Suprapubic skin (tissue), 4 donors: ENCODE measurements at regions not wholly inside any gene's neighbourhood (a gene's known extent, or its start where the extent isn't known, plus 50 kb on each side); places are given as distances from the start of the nearest gene placed in this dataset.
A peak's percentile ranks its signal among the peaks of the same experiment; 100 is the strongest.
"Not testable (repeated sequence)": the region's sequence is repeated elsewhere in the genome, so short reads cannot be mapped to it uniquely, and the experiment has no call there.

Source experiments
- DNase-seq, 2 donors: peaks; one replicate each; pipeline ENCODE4 v3.0.0-alpha.2; 2019; ENCODE audit warnings: low spot score in 2 of 2
- H3K27ac ChIP-seq: fragments of 200-600 bp; sonication (generic); one replicate; pipeline ENCODE4 v1.5.1; 2019
- H3K27me3 ChIP-seq: fragments of 200-600 bp; sonication (generic); one replicate; pipeline ENCODE4 v1.5.1; 2019
- H3K36me3 ChIP-seq: fragments of 200-600 bp; sonication (generic); one replicate; pipeline ENCODE4 v1.5.1; 2019
- H3K4me1 ChIP-seq: fragments of 200-600 bp; sonication (generic); one replicate; pipeline ENCODE4 v1.5.1; 2019
- H3K4me3 ChIP-seq: fragments of 200-600 bp; sonication (generic); one replicate; pipeline ENCODE4 v1.5.1; 2019; ENCODE audit warnings: mild to moderate bottlenecking
- H3K9me3 ChIP-seq: fragments of 200-600 bp; sonication (generic); one replicate; pipeline ENCODE4 v1.5.1; 2019
- EP300 ChIP-seq: sonication (generic); formaldehyde crosslinking; IDR thresholded peaks from one replicate; pipeline ENCODE4 v1.6.1; 2017; ENCODE audit warnings: antibody characterized with exemption
- POLR2A ChIP-seq, 2 donors: fragments of 450-650 bp; IDR thresholded peaks; one replicate each; pipeline ENCODE4 v1.6.1; 2017; ENCODE audit warnings: antibody characterized with exemption in 2 of 2, mild to moderate bottlenecking in 2 of 2, moderate library complexity in 2 of 2
- POLR2AphosphoS5 ChIP-seq, 3 donors: sonication (generic); formaldehyde crosslinking; IDR thresholded peaks; one replicate each; pipeline ENCODE4 v1.6.1; 2017; ENCODE audit warnings: antibody characterized with exemption in 3 of 3
- WGBS: methylation state at CpG from one replicate; pipeline ENCODE4 v1.1.5; 2018; 5-methylcytosine and 5-hydroxymethylcytosine counted together
- TF ChIP-seq, protein P1 (sequence below), 2 donors: fragments of 200-600 bp in 1 of 2; fragments of 450-650 bp in 1 of 2; sonication (generic) in 1 of 2; IDR thresholded peaks; one replicate each; pipeline ENCODE4 v1.5.1; 2016 to 2019; ENCODE audit warnings: antibody characterized with exemption in 2 of 2, mild to moderate bottlenecking in 1 of 2, moderate library complexity in 1 of 2

GRCh38 chr3:187889601-187890404 is 144.5 kb upstream of the BCL6 start:
- no peaks in the 10 kb centered on the region for H3K27me3 ChIP-seq
- H3K27ac ChIP-seq: no peak overlapping the region

GRCh38 chr3:187890405-187890752 is 145.1 kb upstream of the BCL6 start:
- peaks cover 16% of the 10 kb centered on the region for H3K4me1 ChIP-seq
- not testable (repeated sequence) for H3K9me3 ChIP-seq, H3K4me3 ChIP-seq, H3K27me3 ChIP-seq, DNase-seq, H3K36me3 ChIP-seq, H3K27ac ChIP-seq
- WGBS: 96% methylated on average over 15 of the region's 15 CpGs

More at GRCh38 chr3:187889601-187890404, 144.5 kb upstream of the BCL6 start:
- TF ChIP-seq EP300 (no peak), POLR2A (IDR thresholded peaks at IDR 0.05) (no peak), POLR2AphosphoS5 (IDR thresholded peaks at IDR 0.05) (peak in 1 of 3 donors; percentile 7)
- TF ChIP-seq, protein P1, sequence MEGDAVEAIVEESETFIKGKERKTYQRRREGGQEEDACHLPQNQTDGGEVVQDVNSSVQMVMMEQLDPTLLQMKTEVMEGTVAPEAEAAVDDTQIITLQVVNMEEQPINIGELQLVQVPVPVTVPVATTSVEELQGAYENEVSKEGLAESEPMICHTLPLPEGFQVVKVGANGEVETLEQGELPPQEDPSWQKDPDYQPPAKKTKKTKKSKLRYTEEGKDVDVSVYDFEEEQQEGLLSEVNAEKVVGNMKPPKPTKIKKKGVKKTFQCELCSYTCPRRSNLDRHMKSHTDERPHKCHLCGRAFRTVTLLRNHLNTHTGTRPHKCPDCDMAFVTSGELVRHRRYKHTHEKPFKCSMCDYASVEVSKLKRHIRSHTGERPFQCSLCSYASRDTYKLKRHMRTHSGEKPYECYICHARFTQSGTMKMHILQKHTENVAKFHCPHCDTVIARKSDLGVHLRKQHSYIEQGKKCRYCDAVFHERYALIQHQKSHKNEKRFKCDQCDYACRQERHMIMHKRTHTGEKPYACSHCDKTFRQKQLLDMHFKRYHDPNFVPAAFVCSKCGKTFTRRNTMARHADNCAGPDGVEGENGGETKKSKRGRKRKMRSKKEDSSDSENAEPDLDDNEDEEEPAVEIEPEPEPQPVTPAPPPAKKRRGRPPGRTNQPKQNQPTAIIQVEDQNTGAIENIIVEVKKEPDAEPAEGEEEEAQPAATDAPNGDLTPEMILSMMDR (IDR thresholded peaks at IDR 0.05): no peak
- Histone ChIP-seq H3K36me3 (no peaks in the 10 kb centered on the region), H3K4me1 (peaks cover 16% of the 10 kb centered on the region), H3K9me3 (no peaks in the 10 kb centered on the region), H3K4me3 (no peak overlapping the region)
- DNase-seq: no peak
- WGBS: 92% methylated on average over 19 of the region's 20 CpGs

GRCh38 chr3:187896646-187897045 is 151.4 kb upstream of the BCL6 start:
- TF ChIP-seq POLR2A (IDR thresholded peaks at IDR 0.05): no peak
- TF ChIP-seq EP300: no peak
- TF ChIP-seq, protein P1 (IDR thresholded peaks at IDR 0.05): no peak
- no peak for TF ChIP-seq POLR2AphosphoS5 (IDR thresholded peaks at IDR 0.05)
- no peak for DNase-seq
- Histone ChIP-seq H3K4me1 (no peaks in the 10 kb centered on the region), H3K27ac (no peak overlapping the region), H3K27me3 (no peaks in the 10 kb centered on the region), H3K4me3 (no peak overlapping the region), H3K9me3 (no peaks in the 10 kb centered on the region), H3K36me3 (no peaks in the 10 kb centered on the region)
- WGBS: 61% methylated on average over 6 of the region's 6 CpGs

DNA sequence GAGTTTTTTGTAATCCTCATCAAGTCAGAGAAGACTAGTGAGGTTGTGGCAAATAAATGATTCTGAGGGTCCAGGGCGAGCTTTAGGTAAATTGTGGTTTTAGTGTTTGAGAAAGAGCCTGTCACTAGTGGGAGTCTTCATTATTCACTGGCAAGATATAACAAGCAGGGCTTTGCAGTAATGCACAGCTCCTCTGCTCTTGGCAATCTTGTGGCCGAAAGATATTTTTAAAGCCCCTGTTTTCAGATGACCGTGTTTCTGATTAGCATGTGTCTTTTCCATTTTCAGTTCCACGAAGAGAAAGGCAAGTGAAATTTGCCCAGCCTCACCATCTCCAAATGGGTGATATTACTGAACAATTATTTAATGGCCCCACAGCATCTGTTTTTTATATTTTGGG is 154.0 kb upstream of the BCL6 start:
- no peaks in the 10 kb centered on the region for H3K4me1 ChIP-seq
- H3K27me3 ChIP-seq: no peaks in the 10 kb centered on the region
- TF ChIP-seq EP300: no peak
- TF ChIP-seq, protein P1 (IDR thresholded peaks at IDR 0.05): no peak
- no peak for TF ChIP-seq POLR2A (IDR thresholded peaks at IDR 0.05)
- TF ChIP-seq POLR2AphosphoS5 (IDR thresholded peaks at IDR 0.05): no peak
- H3K4me3 ChIP-seq: no peak overlapping the region
- no peak for DNase-seq
- 86% methylated on average over 4 of the region's 4 CpGs for WGBS
- H3K9me3 ChIP-seq: no peaks in the 10 kb centered on the region
- no peaks in the 10 kb centered on the region for H3K36me3 ChIP-seq
- H3K27ac ChIP-seq: no peak overlapping the region

GRCh38 chr3:187900993-187901755 is 155.9 kb upstream of the BCL6 start:
- Histone ChIP-seq H3K9me3 (no peaks in the 10 kb centered on the region), H3K36me3 (no peaks in the 10 kb centered on the region), H3K4me3 (no peak overlapping the region), H3K27ac (no peak overlapping the region), H3K27me3 (no peaks in the 10 kb centered on the region), H3K4me1 (peaks cover 5% of the 10 kb centered on the region)
- DNase-seq: no peak
- WGBS: 94% methylated on average over 4 of the region's 4 CpGs
- TF ChIP-seq POLR2AphosphoS5 (IDR thresholded peaks at IDR 0.05) (no peak), EP300 (no peak), POLR2A (IDR thresholded peaks at IDR 0.05) (no peak)
- TF ChIP-seq, protein P1 (IDR thresholded peaks at IDR 0.05): no peak
